ENCODE measurements at regions not wholly inside any gene's neighbourhood (a gene's known extent, or its start where the extent isn't known, plus 50 kb on each side); places are given as distances from the start of the nearest gene placed in this dataset.

DNA sequence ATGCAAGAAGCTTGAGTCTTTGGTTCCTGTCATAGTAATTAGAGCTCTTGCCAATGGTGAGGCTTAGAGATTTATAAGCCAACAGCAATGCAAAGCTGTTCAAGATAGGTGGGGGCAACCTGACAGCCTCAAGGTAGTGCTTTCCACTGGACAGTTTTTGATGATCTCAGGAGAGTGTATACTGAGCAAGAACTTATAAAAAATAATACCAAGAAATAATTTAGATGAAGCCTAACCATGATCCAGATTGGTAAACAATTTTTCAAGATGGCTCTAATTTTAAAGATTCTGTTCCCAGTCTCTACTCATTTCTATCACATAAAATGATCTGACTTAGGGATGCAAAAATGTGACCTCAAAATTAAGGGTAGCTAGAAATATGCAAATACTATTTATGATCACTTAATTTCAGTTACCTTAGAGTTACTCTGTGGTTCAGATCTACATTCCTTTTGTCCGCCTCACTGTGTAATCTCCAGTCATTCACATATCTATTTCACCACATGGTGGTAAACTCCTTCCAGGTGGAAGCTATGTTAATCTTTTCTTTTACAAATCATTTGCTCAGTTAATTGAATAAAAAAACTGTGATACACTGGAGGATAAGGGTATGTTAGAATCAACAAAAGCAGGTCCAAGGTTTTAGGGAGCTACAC, 1228.0 kb upstream of the C9orf72 start:
- ChIA-PET POLR2A (ENCODE audit: unreplicated experiment) (no interaction called here), CTCF (no interaction called here)
- Histone ChIP-seq H3K4me1 (replicated peaks; ENCODE audit: insufficient read depth) (no peaks in the 10 kb centered on the region), H3K27ac (no peak overlapping the region), H2AFZ (no peak overlapping the region), H3K79me2 (ENCODE audit: low read depth) (no peaks in the 10 kb centered on the region), H3K9me2 (ENCODE audit: insufficient read depth) (no peaks in the 10 kb centered on the region), H3K27me3 (ENCODE audit: insufficient read depth, low read depth) (no peaks in the 10 kb centered on the region), H3K9me3 (ENCODE audit: insufficient read depth, low read depth) (no peaks in the 10 kb centered on the region), H3K36me3 (ENCODE audit: low read depth) (no peaks in the 10 kb centered on the region), H4K20me1 (ENCODE audit: insufficient read depth) (no peaks in the 10 kb centered on the region), H3K4me2 (no peak overlapping the region), H3F3A (ENCODE audit: insufficient read depth, low read depth) (no peaks in the 10 kb centered on the region), H3K4me3 (no peak overlapping the region)
- TF ChIP-seq EZH2 (IDR thresholded peaks at IDR 0.05; ENCODE audit: low read depth) = no peak
- TF ChIP-seq, protein P1, sequence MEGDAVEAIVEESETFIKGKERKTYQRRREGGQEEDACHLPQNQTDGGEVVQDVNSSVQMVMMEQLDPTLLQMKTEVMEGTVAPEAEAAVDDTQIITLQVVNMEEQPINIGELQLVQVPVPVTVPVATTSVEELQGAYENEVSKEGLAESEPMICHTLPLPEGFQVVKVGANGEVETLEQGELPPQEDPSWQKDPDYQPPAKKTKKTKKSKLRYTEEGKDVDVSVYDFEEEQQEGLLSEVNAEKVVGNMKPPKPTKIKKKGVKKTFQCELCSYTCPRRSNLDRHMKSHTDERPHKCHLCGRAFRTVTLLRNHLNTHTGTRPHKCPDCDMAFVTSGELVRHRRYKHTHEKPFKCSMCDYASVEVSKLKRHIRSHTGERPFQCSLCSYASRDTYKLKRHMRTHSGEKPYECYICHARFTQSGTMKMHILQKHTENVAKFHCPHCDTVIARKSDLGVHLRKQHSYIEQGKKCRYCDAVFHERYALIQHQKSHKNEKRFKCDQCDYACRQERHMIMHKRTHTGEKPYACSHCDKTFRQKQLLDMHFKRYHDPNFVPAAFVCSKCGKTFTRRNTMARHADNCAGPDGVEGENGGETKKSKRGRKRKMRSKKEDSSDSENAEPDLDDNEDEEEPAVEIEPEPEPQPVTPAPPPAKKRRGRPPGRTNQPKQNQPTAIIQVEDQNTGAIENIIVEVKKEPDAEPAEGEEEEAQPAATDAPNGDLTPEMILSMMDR (conservative IDR thresholded peaks at IDR 0.05) = no peak
- intact Hi-C loops (cut with micrococcal nuclease; ENCODE audit: unreplicated experiment) = no loop called here
- no peak for DNase-seq
- no TSS peak for BruUV-seq (replicated peaks)

DNA sequence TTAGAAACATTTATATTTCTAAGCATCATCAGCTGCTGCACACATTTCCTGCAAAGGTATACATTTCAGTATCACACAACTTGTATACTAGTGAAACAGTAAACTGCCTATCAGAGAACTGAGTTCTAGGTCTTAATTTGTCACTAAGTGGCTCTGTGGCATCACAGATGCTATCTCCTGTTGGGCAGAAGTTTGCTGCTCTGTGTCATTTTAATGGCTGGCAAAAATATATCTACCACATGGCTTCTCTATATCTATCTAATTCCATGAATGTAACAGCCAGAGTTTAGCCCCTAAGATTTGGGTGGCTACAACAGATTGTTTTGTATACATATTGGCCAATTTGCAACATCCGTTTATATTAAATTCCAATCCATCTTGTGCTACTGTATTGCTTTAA, 1231.9 kb upstream of the C9orf72 start:
- H2AFZ ChIP-seq = no peak overlapping the region
- BruUV-seq (replicated peaks) = no TSS peak
- intact Hi-C loops (cut with micrococcal nuclease; ENCODE audit: unreplicated experiment) = no loop called here
- no peaks in the 10 kb centered on the region for H3K4me1 ChIP-seq (replicated peaks; ENCODE audit: insufficient read depth)
- ChIA-PET POLR2A (ENCODE audit: unreplicated experiment) (no interaction called here), CTCF (no interaction called here)
- no peak for TF ChIP-seq EZH2 (IDR thresholded peaks at IDR 0.05; ENCODE audit: low read depth)
- TF ChIP-seq, protein P1 (conservative IDR thresholded peaks at IDR 0.05) = no peak
- no peaks in the 10 kb centered on the region for H3K27me3 ChIP-seq (ENCODE audit: insufficient read depth, low read depth)
- no peaks in the 10 kb centered on the region for H3K36me3 ChIP-seq (ENCODE audit: low read depth)
- H3K79me2 ChIP-seq (ENCODE audit: low read depth) = no peaks in the 10 kb centered on the region
- no peak overlapping the region for H3K4me2 ChIP-seq
- no peak overlapping the region for H3K4me3 ChIP-seq
- no peaks in the 10 kb centered on the region for H4K20me1 ChIP-seq (ENCODE audit: insufficient read depth)
- DNase-seq = no peak
- no peaks in the 10 kb centered on the region for H3K9me3 ChIP-seq (ENCODE audit: insufficient read depth, low read depth)
- H3K9me2 ChIP-seq (ENCODE audit: insufficient read depth) = no peaks in the 10 kb centered on the region
- H3F3A ChIP-seq (ENCODE audit: insufficient read depth, low read depth) = no peaks in the 10 kb centered on the region
- no peak overlapping the region for H3K27ac ChIP-seq

DNA sequence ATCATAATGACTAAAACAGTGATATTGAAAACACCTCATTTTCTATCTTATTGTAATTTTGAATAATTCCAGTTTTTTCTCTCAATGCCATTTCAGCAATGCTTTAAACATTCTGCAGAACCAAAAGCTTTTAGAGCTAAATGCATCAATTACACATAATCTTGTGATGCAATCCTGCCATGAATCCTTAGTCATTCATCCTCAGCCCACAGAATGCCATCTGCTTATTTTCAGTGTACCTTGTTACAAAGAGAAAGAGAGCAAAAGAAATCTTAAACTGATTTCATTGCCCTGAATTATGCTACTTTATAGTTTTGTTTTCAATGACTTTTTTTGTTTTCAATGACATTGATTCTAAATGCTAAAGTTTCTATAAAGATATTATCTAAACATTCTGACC, 1234.8 kb upstream of the C9orf72 start:
- no peak for DNase-seq
- intact Hi-C loops (cut with micrococcal nuclease; ENCODE audit: unreplicated experiment) = no loop called here
- Histone ChIP-seq H3K9me3 (ENCODE audit: insufficient read depth, low read depth) (no peaks in the 10 kb centered on the region), H3K9me2 (ENCODE audit: insufficient read depth) (no peaks in the 10 kb centered on the region), H3K27me3 (ENCODE audit: insufficient read depth, low read depth) (no peaks in the 10 kb centered on the region), H3K79me2 (ENCODE audit: low read depth) (no peaks in the 10 kb centered on the region), H4K20me1 (ENCODE audit: insufficient read depth) (no peaks in the 10 kb centered on the region), H3K27ac (no peak overlapping the region), H3K36me3 (ENCODE audit: low read depth) (no peaks in the 10 kb centered on the region), H3K4me3 (no peak overlapping the region), H3K4me1 (replicated peaks; ENCODE audit: insufficient read depth) (no peaks in the 10 kb centered on the region), H3K4me2 (no peak overlapping the region), H2AFZ (no peak overlapping the region), H3F3A (ENCODE audit: insufficient read depth, low read depth) (no peaks in the 10 kb centered on the region)
- POLR2A ChIA-PET (ENCODE audit: unreplicated experiment) = no interaction called here
- CTCF ChIA-PET = no interaction called here
- no TSS peak for BruUV-seq (replicated peaks)
- TF ChIP-seq EZH2 (IDR thresholded peaks at IDR 0.05; ENCODE audit: low read depth) = no peak
- TF ChIP-seq, protein P1 (conservative IDR thresholded peaks at IDR 0.05) = no peak

Data from PC-9 (cell line).